NCI-H1436 treated with DMSO at 0.1 percent for 48 hours (cell line): ENCODE measurements at regions not wholly inside any gene's neighbourhood (a gene's known extent, or its start where the extent isn't known, plus 50 kb on each side); places are given as distances from the start of the nearest gene placed in this dataset.
"Not testable (repeated sequence)": the region's sequence is repeated elsewhere in the genome, so short reads cannot be mapped to it uniquely, and the experiment has no call there.

Source experiments
- DNase-seq: peaks from one replicate; lab custom pipeline; 2025; lab: John Stamatoyannopoulos, UW

GRCh38 chr14:25546826-25547225 lies 496.9 kb upstream of the STXBP6 start:
- DNase-seq, result no peak

GRCh38 chr14:25537846-25538455 lies 488.0 kb upstream of the STXBP6 start:
- DNase-seq, result no peak

- no peak for DNase-seq
Observed at GRCh38 chr14:25526290-25526689, 476.3 kb upstream of the STXBP6 start.

GRCh38 chr14:25522926-25523325 lies 473.0 kb upstream of the STXBP6 start:
- DNase-seq, result no peak

GRCh38 chr14:25522116-25522515 lies 472.2 kb upstream of the STXBP6 start:
- no peak for DNase-seq

- DNase-seq, result no peak
Observed at GRCh38 chr14:25521616-25522015, 471.7 kb upstream of the STXBP6 start.

GRCh38 chr14:25520821-25521220 lies 470.9 kb upstream of the STXBP6 start:
- DNase-seq, result no peak

GRCh38 chr14:25518364-25518763 lies 468.4 kb upstream of the STXBP6 start:
- DNase-seq, result no peak

- DNase-seq, result no peak
Observed at GRCh38 chr14:25516838-25517237, 466.9 kb upstream of the STXBP6 start.

GRCh38 chr14:25508845-25509244 lies 458.9 kb upstream of the STXBP6 start:
- DNase-seq, result no peak

- DNase-seq, result no peak
Observed at GRCh38 chr14:25501749-25502148, 451.8 kb upstream of the STXBP6 start.

GRCh38 chr14:25488961-25489360 lies 439.0 kb upstream of the STXBP6 start:
- no peak for DNase-seq

GRCh38 chr14:25485381-25485780 lies 435.4 kb upstream of the STXBP6 start:
- DNase-seq, result no peak

- no peak for DNase-seq
Observed at GRCh38 chr14:25484906-25485305, 435.0 kb upstream of the STXBP6 start.

- DNase-seq, result no peak
Observed at GRCh38 chr14:25484235-25484634, 434.3 kb upstream of the STXBP6 start.

- DNase-seq, result no peak
Observed at GRCh38 chr14:25477316-25478098, 427.6 kb upstream of the STXBP6 start.

GRCh38 chr14:25472700-25473099 lies 422.8 kb upstream of the STXBP6 start:
- DNase-seq, result no peak

GRCh38 chr14:25464772-25465171 lies 414.8 kb upstream of the STXBP6 start:
- DNase-seq, result no peak

- no peak for DNase-seq
Observed at GRCh38 chr14:25464078-25464477, 414.1 kb upstream of the STXBP6 start.

GRCh38 chr14:25463480-25463879 lies 413.5 kb upstream of the STXBP6 start:
- DNase-seq, result no peak

- DNase-seq, result no peak
Observed at GRCh38 chr14:25461780-25462179, 411.8 kb upstream of the STXBP6 start.

GRCh38 chr14:25444381-25444780 lies 394.4 kb upstream of the STXBP6 start:
- DNase-seq, result no peak

GRCh38 chr14:25440382-25440781 lies 390.4 kb upstream of the STXBP6 start:
- DNase-seq, result not testable (repeated sequence)

GRCh38 chr14:25436906-25437305 lies 387.0 kb upstream of the STXBP6 start:
- DNase-seq, result no peak
